ENCODE measurements at regions not wholly inside any gene's neighbourhood (a gene's known extent, or its start where the extent isn't known, plus 50 kb on each side); places are given as distances from the start of the nearest gene placed in this dataset.
A peak's percentile ranks its signal among the peaks of the same experiment; 100 is the strongest.
"Not testable (repeated sequence)": the region's sequence is repeated elsewhere in the genome, so short reads cannot be mapped to it uniquely, and the experiment has no call there.

- H2AK5ac ChIP-seq (ENCODE audit: low read depth, low read length); H3K18ac ChIP-seq (ENCODE audit: low read length); H3K9ac ChIP-seq (ENCODE audit: low read depth, low read length, poor library complexity); H3K27ac ChIP-seq (replicated peaks; ENCODE audit: low read length); H3K14ac ChIP-seq (ENCODE audit: low read length); H2BK5ac ChIP-seq (ENCODE audit: low read length); H4K91ac ChIP-seq (ENCODE audit: low read depth, low read length, poor library complexity); H3K4me2 ChIP-seq (ENCODE audit: insufficient read depth, low read length, poor library complexity, severe bottlenecking); H2BK12ac ChIP-seq (ENCODE audit: low read length); H3K79me1 ChIP-seq (ENCODE audit: low read depth, low read length); H3K23ac ChIP-seq (ENCODE audit: low read depth, low read length, poor library complexity); H3K27me3 ChIP-seq (ENCODE audit: control insufficient read depth in 3 of 3, insufficient read depth in 3 of 3, low read depth in 1 of 3, low read length in 3 of 3); H3K36me3 ChIP-seq (replicated peaks in 1 of 2; ENCODE audit: control insufficient read depth in 2 of 2, insufficient read depth in 2 of 2, low read length in 2 of 2); H3K4me1 ChIP-seq (ENCODE audit: control insufficient read depth in 2 of 2, insufficient read depth in 1 of 2, low read depth in 1 of 2, low read length in 2 of 2); H2BK15ac ChIP-seq (ENCODE audit: low read length); H2AFZ ChIP-seq (ENCODE audit: low read length); H3K4me3 ChIP-seq (ENCODE audit: low read length in 2 of 2); H4K8ac ChIP-seq (ENCODE audit: low read depth, low read length); H3K4ac ChIP-seq (ENCODE audit: low read length); DNase-seq (ENCODE audit: low spot score); H2BK120ac ChIP-seq (ENCODE audit: low read depth, low read length); H3K9me3 ChIP-seq (replicated peaks in 1 of 2; ENCODE audit: control insufficient read depth in 2 of 2, insufficient read depth in 1 of 2, low read depth in 1 of 2, low read length in 2 of 2): not testable (repeated sequence)
- WGBS, 2 donors (ENCODE audit: extremely low coverage in 2 of 2, insufficient read length in 2 of 2, insufficient replicate concordance in 1 of 2), result no CpG with 5 or more reads among the region's 6 CpGs
Measured at GRCh38 chr1:146413911-146414310, 185.1 kb upstream of the NOTCH2NLA start.

- not testable (repeated sequence) for H2AK5ac ChIP-seq (ENCODE audit: low read depth, low read length); H2BK120ac ChIP-seq (ENCODE audit: low read depth, low read length); H3K9me3 ChIP-seq (replicated peaks in 1 of 2; ENCODE audit: control insufficient read depth in 2 of 2, insufficient read depth in 1 of 2, low read depth in 1 of 2, low read length in 2 of 2); H3K4me1 ChIP-seq (ENCODE audit: control insufficient read depth in 2 of 2, insufficient read depth in 1 of 2, low read depth in 1 of 2, low read length in 2 of 2); H2BK5ac ChIP-seq (ENCODE audit: low read length); H3K4me2 ChIP-seq (ENCODE audit: insufficient read depth, low read length, poor library complexity, severe bottlenecking); H3K36me3 ChIP-seq (replicated peaks in 1 of 2; ENCODE audit: control insufficient read depth in 2 of 2, insufficient read depth in 2 of 2, low read length in 2 of 2); H3K14ac ChIP-seq (ENCODE audit: low read length); H3K9ac ChIP-seq (ENCODE audit: low read depth, low read length, poor library complexity); H3K27ac ChIP-seq (replicated peaks; ENCODE audit: low read length); H3K4ac ChIP-seq (ENCODE audit: low read length); DNase-seq (ENCODE audit: low spot score); H3K4me3 ChIP-seq (ENCODE audit: low read length in 2 of 2); H3K27me3 ChIP-seq (ENCODE audit: control insufficient read depth in 3 of 3, insufficient read depth in 3 of 3, low read depth in 1 of 3, low read length in 3 of 3); H4K8ac ChIP-seq (ENCODE audit: low read depth, low read length); H2AFZ ChIP-seq (ENCODE audit: low read length); H2BK15ac ChIP-seq (ENCODE audit: low read length); H2BK12ac ChIP-seq (ENCODE audit: low read length); H4K91ac ChIP-seq (ENCODE audit: low read depth, low read length, poor library complexity); H3K18ac ChIP-seq (ENCODE audit: low read length); H3K79me1 ChIP-seq (ENCODE audit: low read depth, low read length); H3K23ac ChIP-seq (ENCODE audit: low read depth, low read length, poor library complexity)
- no CpG with 5 or more reads among the region's 3 CpGs for WGBS, 2 donors (ENCODE audit: extremely low coverage in 2 of 2, insufficient read length in 2 of 2, insufficient replicate concordance in 1 of 2)
Measured at GRCh38 chr1:146411923-146412322, 183.1 kb upstream of the NOTCH2NLA start.

GRCh38 chr1:146409817-146410441 lies 181.1 kb upstream of the NOTCH2NLA start:
- peak; percentile 38 for DNase-seq (ENCODE audit: low spot score)
- not testable (repeated sequence) for H3K4me1 ChIP-seq (ENCODE audit: control insufficient read depth in 2 of 2, insufficient read depth in 1 of 2, low read depth in 1 of 2, low read length in 2 of 2); H2BK12ac ChIP-seq (ENCODE audit: low read length); H2AK5ac ChIP-seq (ENCODE audit: low read depth, low read length); H3K79me1 ChIP-seq (ENCODE audit: low read depth, low read length); H2BK120ac ChIP-seq (ENCODE audit: low read depth, low read length); H3K27me3 ChIP-seq (ENCODE audit: control insufficient read depth in 3 of 3, insufficient read depth in 3 of 3, low read depth in 1 of 3, low read length in 3 of 3); H3K14ac ChIP-seq (ENCODE audit: low read length); H2BK15ac ChIP-seq (ENCODE audit: low read length); H4K91ac ChIP-seq (ENCODE audit: low read depth, low read length, poor library complexity); H3K9ac ChIP-seq (ENCODE audit: low read depth, low read length, poor library complexity); H3K36me3 ChIP-seq (replicated peaks in 1 of 2; ENCODE audit: control insufficient read depth in 2 of 2, insufficient read depth in 2 of 2, low read length in 2 of 2); H2BK5ac ChIP-seq (ENCODE audit: low read length); H3K4ac ChIP-seq (ENCODE audit: low read length); H4K8ac ChIP-seq (ENCODE audit: low read depth, low read length); H3K23ac ChIP-seq (ENCODE audit: low read depth, low read length, poor library complexity); H3K18ac ChIP-seq (ENCODE audit: low read length); H3K9me3 ChIP-seq (replicated peaks in 1 of 2; ENCODE audit: control insufficient read depth in 2 of 2, insufficient read depth in 1 of 2, low read depth in 1 of 2, low read length in 2 of 2); H3K4me3 ChIP-seq (ENCODE audit: low read length in 2 of 2)
- no CpG with 5 or more reads among the region's 26 CpGs for WGBS, 2 donors (ENCODE audit: extremely low coverage in 2 of 2, insufficient read length in 2 of 2, insufficient replicate concordance in 1 of 2)
- peak overlapping the region; percentile 35 for H2AFZ ChIP-seq (ENCODE audit: low read length)
- peak overlapping the region; percentile 18 for H3K4me2 ChIP-seq (ENCODE audit: insufficient read depth, low read length, poor library complexity, severe bottlenecking)
- peak overlapping the region; percentile 40 for H3K27ac ChIP-seq (replicated peaks; ENCODE audit: low read length)

GRCh38 chr1:146409116-146409801 lies 180.4 kb upstream of the NOTCH2NLA start:
- H2BK15ac ChIP-seq (ENCODE audit: low read length); H3K4me1 ChIP-seq (ENCODE audit: control insufficient read depth in 2 of 2, insufficient read depth in 1 of 2, low read depth in 1 of 2, low read length in 2 of 2); H3K27ac ChIP-seq (replicated peaks; ENCODE audit: low read length); H2AK5ac ChIP-seq (ENCODE audit: low read depth, low read length); H3K23ac ChIP-seq (ENCODE audit: low read depth, low read length, poor library complexity); H2BK120ac ChIP-seq (ENCODE audit: low read depth, low read length); H3K14ac ChIP-seq (ENCODE audit: low read length); H3K4ac ChIP-seq (ENCODE audit: low read length); H2BK12ac ChIP-seq (ENCODE audit: low read length); H3K27me3 ChIP-seq (ENCODE audit: control insufficient read depth in 3 of 3, insufficient read depth in 3 of 3, low read depth in 1 of 3, low read length in 3 of 3); H4K91ac ChIP-seq (ENCODE audit: low read depth, low read length, poor library complexity); H2BK5ac ChIP-seq (ENCODE audit: low read length); H3K18ac ChIP-seq (ENCODE audit: low read length); H4K8ac ChIP-seq (ENCODE audit: low read depth, low read length); H3K79me1 ChIP-seq (ENCODE audit: low read depth, low read length); H3K36me3 ChIP-seq (replicated peaks in 1 of 2; ENCODE audit: control insufficient read depth in 2 of 2, insufficient read depth in 2 of 2, low read length in 2 of 2); H3K9ac ChIP-seq (ENCODE audit: low read depth, low read length, poor library complexity); H3K9me3 ChIP-seq (replicated peaks in 1 of 2; ENCODE audit: control insufficient read depth in 2 of 2, insufficient read depth in 1 of 2, low read depth in 1 of 2, low read length in 2 of 2); H3K4me2 ChIP-seq (ENCODE audit: insufficient read depth, low read length, poor library complexity, severe bottlenecking): not testable (repeated sequence)
- peak overlapping the region; percentile 53 for H2AFZ ChIP-seq (ENCODE audit: low read length)
- no CpG with 5 or more reads among the region's 24 CpGs for WGBS, 2 donors (ENCODE audit: extremely low coverage in 2 of 2, insufficient read length in 2 of 2, insufficient replicate concordance in 1 of 2)
- peak; percentile 60 for DNase-seq (ENCODE audit: low spot score)
- H3K4me3 ChIP-seq (ENCODE audit: low read length in 2 of 2), result peak overlapping the region in 1 of 2 donors; percentile 17
